ENCODE measurements at regions not wholly inside any gene's neighbourhood (a gene's known extent, or its start where the extent isn't known, plus 50 kb on each side); places are given as distances from the start of the nearest gene placed in this dataset.

- DNase-seq, result no peak
These were observed 362.0 kb upstream of the NFE2L3 start for GRCh38 chr7:25789701-25790640.

- DNase-seq, result no peak
These were observed 361.0 kb upstream of the NFE2L3 start for GRCh38 chr7:25790963-25791362.

- DNase-seq, result no peak
These were observed 359.4 kb upstream of the NFE2L3 start for GRCh38 chr7:25792586-25792985.

GRCh38 chr7:25795824-25796235 lies 356.2 kb upstream of the NFE2L3 start:
- peak; percentile 52 for DNase-seq

- no peak for DNase-seq
These were observed 353.7 kb upstream of the NFE2L3 start for GRCh38 chr7:25798344-25798743.

GRCh38 chr7:25801214-25801613 lies 350.8 kb upstream of the NFE2L3 start:
- no peak for DNase-seq

- DNase-seq, result no peak
These were observed 349.9 kb upstream of the NFE2L3 start for GRCh38 chr7:25802057-25802456.

- no peak for DNase-seq
These were observed 349.5 kb upstream of the NFE2L3 start for GRCh38 chr7:25802473-25802872.

GRCh38 chr7:25803117-25803887 lies 348.7 kb upstream of the NFE2L3 start:
- no peak for DNase-seq

GRCh38 chr7:25804154-25804553 lies 347.8 kb upstream of the NFE2L3 start:
- DNase-seq, result peak; percentile 26

GRCh38 chr7:25805027-25805687 lies 346.8 kb upstream of the NFE2L3 start:
- DNase-seq, result peak; percentile 64

GRCh38 chr7:25807086-25807611 lies 344.8 kb upstream of the NFE2L3 start:
- DNase-seq, result no peak

GRCh38 chr7:25809441-25809840 lies 342.6 kb upstream of the NFE2L3 start:
- no peak for DNase-seq

- DNase-seq, result no peak
These were observed 339.7 kb upstream of the NFE2L3 start for GRCh38 chr7:25812086-25812850.

- no peak for DNase-seq
These were observed 338.6 kb upstream of the NFE2L3 start for GRCh38 chr7:25813381-25813780.

GRCh38 chr7:25815711-25816110 lies 336.3 kb upstream of the NFE2L3 start:
- no peak for DNase-seq

- no peak for DNase-seq
These were observed 331.5 kb upstream of the NFE2L3 start for GRCh38 chr7:25820432-25821040.

GRCh38 chr7:25821225-25821624 lies 330.8 kb upstream of the NFE2L3 start:
- DNase-seq, result no peak

- no peak for DNase-seq
These were observed 329.2 kb upstream of the NFE2L3 start for GRCh38 chr7:25822823-25823222.

GRCh38 chr7:25823571-25823970 lies 328.4 kb upstream of the NFE2L3 start:
- no peak for DNase-seq

- no peak for DNase-seq
These were observed 323.5 kb upstream of the NFE2L3 start for GRCh38 chr7:25828468-25828867.

GRCh38 chr7:25829663-25830062 lies 322.3 kb upstream of the NFE2L3 start:
- DNase-seq, result no peak

Data from EL (cell line).